NCI-H2107 treated with DMSO at 0.1 percent for 48 hours (cell line): ENCODE measurements at regions not wholly inside any gene's neighbourhood (a gene's known extent, or its start where the extent isn't known, plus 50 kb on each side); places are given as distances from the start of the nearest gene placed in this dataset.

Source experiments
- DNase-seq: peaks from one replicate; lab custom pipeline; 2025; ENCODE audit not compliant: unreplicated experiment; lab: John Stamatoyannopoulos, UW

- no peak for DNase-seq
These were observed 892.0 kb downstream of the GATA3 start for GRCh38 chr10:8946451-8946850.

GRCh38 chr10:8950978-8951377 lies 896.5 kb downstream of the GATA3 start:
- no peak for DNase-seq

GRCh38 chr10:8951440-8952089 lies 897.1 kb downstream of the GATA3 start:
- DNase-seq: no peak

DNA sequence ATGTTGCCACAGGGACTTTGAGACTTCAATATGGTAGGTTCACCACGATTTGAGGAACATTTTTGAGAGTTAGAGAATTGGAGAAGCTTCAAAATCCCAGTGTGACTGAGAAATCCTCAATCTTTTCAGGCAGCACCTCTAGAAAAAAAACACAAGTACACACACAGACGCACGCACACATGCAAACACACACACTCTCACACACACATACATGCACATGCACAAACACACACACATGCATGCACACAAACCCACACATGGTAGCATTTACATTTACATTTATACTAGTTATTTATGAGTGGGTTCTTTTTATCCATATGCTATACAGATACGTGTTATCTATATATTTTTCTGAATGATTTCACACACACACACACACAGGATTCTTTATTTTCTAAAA lies 901.9 kb downstream of the GATA3 start:
- DNase-seq: no peak

- DNase-seq: no peak
These were observed 907.8 kb downstream of the GATA3 start for GRCh38 chr10:8962249-8962648.

GRCh38 chr10:8967061-8967460 lies 912.6 kb downstream of the GATA3 start:
- no peak for DNase-seq

DNA sequence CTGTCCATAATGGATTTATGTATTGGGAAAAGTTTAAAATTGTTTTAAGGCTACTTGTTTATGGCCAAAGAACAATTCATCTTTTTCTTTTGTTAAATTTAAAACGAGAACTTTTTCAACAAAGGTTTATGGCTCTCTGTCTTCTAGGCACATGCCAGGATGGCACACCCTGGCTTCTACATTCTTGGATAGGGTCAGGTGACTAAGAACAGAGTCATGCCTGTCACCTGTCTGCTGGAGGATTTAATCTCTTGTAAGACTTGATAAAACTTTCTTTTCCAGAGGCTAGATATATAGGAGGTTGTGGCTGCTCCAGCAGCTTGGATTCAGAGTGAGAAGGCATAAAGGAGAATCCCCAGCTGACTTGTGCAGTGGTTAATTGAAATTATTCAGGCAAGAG lies 915.4 kb downstream of the GATA3 start:
- no peak for DNase-seq

DNA sequence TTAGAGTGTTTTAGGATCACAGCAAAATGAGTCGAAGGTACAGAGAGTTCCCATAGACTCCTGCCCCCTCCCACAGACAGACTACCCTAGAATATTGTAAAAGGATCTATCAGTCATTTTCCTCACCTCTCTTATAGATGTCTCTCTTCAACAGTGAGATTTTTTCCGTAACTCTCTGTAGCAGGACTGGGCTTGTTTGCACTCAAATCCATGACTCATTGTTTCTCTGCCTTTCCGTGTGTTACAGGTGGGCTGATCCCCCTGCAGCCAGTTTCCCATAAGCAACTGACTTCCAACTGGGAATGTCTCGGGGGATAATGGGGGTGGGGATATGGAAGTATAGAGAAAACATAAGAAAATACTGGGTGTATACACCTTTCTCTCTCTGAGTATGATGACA lies 921.0 kb downstream of the GATA3 start:
- no peak for DNase-seq

GRCh38 chr10:8978100-8978499 lies 923.6 kb downstream of the GATA3 start:
- no peak for DNase-seq

- DNase-seq: no peak
These were observed 925.5 kb downstream of the GATA3 start for GRCh38 chr10:8979976-8980375.

GRCh38 chr10:8981277-8981676 lies 926.8 kb downstream of the GATA3 start:
- DNase-seq: no peak

- no peak for DNase-seq
These were observed 931.2 kb downstream of the GATA3 start for GRCh38 chr10:8985651-8986050.

GRCh38 chr10:8986975-8987374 lies 932.5 kb downstream of the GATA3 start:
- DNase-seq: no peak

GRCh38 chr10:8987712-8988111 lies 933.2 kb downstream of the GATA3 start:
- no peak for DNase-seq

DNA sequence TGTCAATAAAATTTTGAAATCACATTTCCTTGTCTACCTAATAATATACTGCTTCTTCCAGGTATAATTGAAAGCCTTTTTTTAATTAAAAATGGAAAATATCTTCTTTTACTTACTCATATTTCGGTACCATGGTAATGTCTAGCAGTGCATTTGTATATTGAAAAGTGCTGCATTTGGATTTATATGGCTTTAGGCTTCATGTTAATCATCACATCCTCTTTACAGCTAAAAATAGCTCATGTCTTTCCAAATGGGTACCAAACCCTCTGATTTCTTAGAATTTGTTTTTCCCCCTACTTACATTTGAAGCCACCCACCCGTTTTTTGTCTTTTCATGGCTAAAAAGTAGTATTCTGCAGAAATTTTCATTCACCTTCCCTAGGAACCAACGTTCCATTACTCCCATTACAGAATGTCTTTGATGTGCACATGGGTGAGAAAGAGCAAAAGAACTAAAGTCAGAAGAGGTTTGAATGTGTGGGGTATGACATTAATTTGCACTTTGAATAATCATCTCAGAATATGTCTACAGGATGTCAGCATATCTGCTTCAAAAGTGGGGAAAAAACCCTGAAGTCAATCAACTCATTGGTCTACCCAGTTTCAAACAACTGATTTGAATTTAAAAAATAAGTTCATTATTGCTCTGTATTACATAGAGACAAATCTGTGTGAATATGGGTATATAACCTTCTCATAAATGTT lies 935.9 kb downstream of the GATA3 start:
- no peak for DNase-seq

DNA sequence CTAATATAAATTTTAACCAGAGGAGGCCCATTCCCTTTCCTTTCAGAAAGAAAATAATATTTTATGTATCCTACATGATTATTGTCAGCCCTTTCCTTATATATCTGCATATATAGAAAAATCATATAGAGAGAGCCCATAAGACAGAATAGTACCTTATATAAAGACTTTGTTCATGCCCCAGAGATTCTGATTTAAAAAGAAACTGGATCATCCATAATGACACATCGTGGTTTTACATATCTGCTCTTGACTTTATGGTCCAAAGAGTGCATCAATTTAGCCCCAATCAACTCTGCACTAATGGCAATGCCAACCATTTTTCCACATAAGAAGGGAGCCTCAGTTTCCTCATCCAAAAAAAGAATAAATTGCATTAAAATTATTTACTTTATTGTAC lies 937.5 kb downstream of the GATA3 start:
- no peak for DNase-seq

- no peak for DNase-seq
These were observed 939.4 kb downstream of the GATA3 start for GRCh38 chr10:8993864-8994263.

DNA sequence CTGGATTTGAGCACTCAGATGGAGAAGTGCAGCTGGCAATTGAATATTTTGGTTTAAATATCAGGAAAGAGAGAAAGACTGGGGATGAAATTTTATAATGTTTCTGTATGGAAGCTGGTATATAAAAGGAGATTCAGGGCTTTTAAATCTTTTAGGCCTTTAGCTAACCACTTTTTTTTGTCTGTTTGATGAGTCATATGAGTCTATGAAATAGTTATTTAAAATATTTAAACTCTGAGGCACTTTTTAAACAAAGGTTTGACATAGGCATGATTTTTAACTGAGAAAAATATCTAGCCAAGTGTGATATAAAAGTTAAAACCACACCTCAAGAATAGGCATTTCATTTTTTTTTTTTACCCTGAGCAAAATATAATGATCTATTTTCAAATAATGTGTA lies 944.3 kb downstream of the GATA3 start:
- no peak for DNase-seq

GRCh38 chr10:9003122-9003521 lies 948.6 kb downstream of the GATA3 start:
- no peak for DNase-seq

- no peak for DNase-seq
These were observed 950.2 kb downstream of the GATA3 start for GRCh38 chr10:9004736-9005135.

DNA sequence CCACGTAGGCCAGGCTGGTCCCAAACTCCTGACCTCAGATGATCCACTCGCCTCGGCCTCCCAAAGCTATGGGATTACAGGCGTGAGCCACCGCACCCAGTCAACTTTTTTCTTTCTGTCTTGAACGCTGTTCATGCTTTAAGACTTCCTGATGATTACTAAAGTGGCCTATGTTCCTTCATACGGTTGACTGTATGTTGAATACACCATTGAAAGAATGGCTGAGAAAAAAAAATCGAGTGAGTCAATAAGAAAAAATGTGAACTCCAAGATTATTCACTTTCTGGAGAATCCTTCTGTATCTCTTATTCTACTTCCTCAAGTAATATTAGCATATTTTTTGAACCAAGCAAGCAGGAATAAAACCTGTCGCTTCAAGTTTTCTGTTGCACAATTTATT lies 955.0 kb downstream of the GATA3 start:
- no peak for DNase-seq

GRCh38 chr10:9010093-9010492 lies 955.6 kb downstream of the GATA3 start:
- no peak for DNase-seq
